Stomach (tissue), 8 donors: ENCODE measurements at regions not wholly inside any gene's neighbourhood (a gene's known extent, or its start where the extent isn't known, plus 50 kb on each side); places are given as distances from the start of the nearest gene placed in this dataset.

Experiments
- DNase-seq, 2 donors: peaks; one replicate each; pipeline versions ENCODE4 v3.0.0 to v3.0.0-alpha.2; 2013 to 2019
- H3K27ac ChIP-seq, 5 donors: fragments of 200-600 bp in 4 of 5; sonication (generic) in 4 of 5; one replicate each; pipeline ENCODE4 v1.5.1; 2013 to 2019; ENCODE audit warnings: mild to moderate bottlenecking in 1 of 5, moderate library complexity in 1 of 5
- H3K27me3 ChIP-seq, 3 donors: fragments of 200-600 bp; sonication (generic); one replicate each; pipeline ENCODE4 v1.5.1; 2017 to 2019; ENCODE audit warnings: mixed run types in 1 of 3
- H3K36me3 ChIP-seq, 4 donors: fragments of 200-600 bp; sonication (generic); 1 replicate in 3 of 4; 2 replicates in 1 of 4; pipeline ENCODE4 v1.5.1; 2016 to 2019
- H3K4me1 ChIP-seq, 4 donors: fragments of 200-600 bp; sonication (generic); one replicate each; pipeline ENCODE4 v1.5.1; 2016 to 2019
- H3K4me3 ChIP-seq, 4 donors: fragments of 200-600 bp; sonication (generic) in 3 of 4; one replicate each; pipeline ENCODE4 v1.5.1; 2016 to 2019; ENCODE audit warnings: mild to moderate bottlenecking in 1 of 4
- H3K9me3 ChIP-seq, 4 donors: fragments of 200-600 bp; sonication (generic); one replicate each; pipeline ENCODE4 v1.5.1; 2016 to 2019
- EP300 ChIP-seq: sonication (generic); formaldehyde crosslinking; IDR thresholded peaks from one replicate; pipeline ENCODE4 v1.6.1; 2017; ENCODE audit warnings: antibody characterized with exemption
- POLR2A ChIP-seq, 4 donors: fragments of 450-650 bp; IDR thresholded peaks; one replicate each; pipeline ENCODE4 v1.6.1; 2016; ENCODE audit warnings: antibody characterized with exemption in 4 of 4, control low read depth in 2 of 4, mild to moderate bottlenecking in 1 of 4, moderate library complexity in 1 of 4
- POLR2AphosphoS5 ChIP-seq, 3 donors: sonication (generic); formaldehyde crosslinking; IDR thresholded peaks; one replicate each; pipeline ENCODE4 v1.6.1; 2016; ENCODE audit warnings: antibody characterized with exemption in 3 of 3
- WGBS, 5 donors: extraction: QIAGEN DNeasy Blood & Tissue Kit in 3 of 5; methylation state at CpG; one replicate each; pipeline versions ENCODE4 v1.1.5 to v1.1.7; 2013 to 2018; 5-methylcytosine and 5-hydroxymethylcytosine counted together
- intact Hi-C: fragments of 100-400 bp; cut with DNase I; formaldehyde crosslinking; loops from one replicate; pipeline ENCODE4 v1.15.1; 2023; ENCODE audit warnings: low total_unique reads
- TF ChIP-seq, protein P1 (sequence below), 7 experiments: fragments of 450-650 bp in 4 of 7; fragments of 200-600 bp in 3 of 7; sonication (generic) in 3 of 7; IDR thresholded peaks; one replicate each; pipeline ENCODE4 v1.5.1; 2016 to 2019; ENCODE audit warnings: antibody characterized with exemption in 7 of 7, control low read depth in 2 of 7, mild to moderate bottlenecking in 1 of 7
- donor health status: healthy with polysubstance abuse.
- donor health status: Bipolar disorder and iron deficiency.
- donor health status: healthy.

DNA sequence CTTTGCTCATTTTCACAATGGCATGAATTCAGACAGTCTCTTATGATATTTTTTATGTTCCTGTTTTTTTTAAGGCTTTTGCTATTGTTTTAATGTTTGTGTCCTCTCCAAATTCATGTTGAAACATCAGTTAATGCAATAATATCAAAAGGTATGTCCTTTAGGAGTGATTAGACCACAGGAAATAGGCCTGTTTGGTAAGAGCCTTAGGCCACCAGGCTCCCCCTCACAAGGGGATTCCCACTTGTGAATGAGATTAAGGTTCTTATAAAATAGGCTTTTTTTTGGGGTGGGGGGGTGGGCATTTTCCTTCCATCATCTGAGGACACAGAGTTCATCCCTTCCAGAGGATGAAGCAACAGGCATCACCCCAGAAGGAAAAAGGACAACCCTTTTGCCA, 2074.2 kb upstream of the C9orf72 start:
- H3K4me3 ChIP-seq = no peak overlapping the region
- H3K27me3 ChIP-seq = no peaks in the 10 kb centered on the region
- no peak overlapping the region for H3K27ac ChIP-seq
- intact Hi-C loops = no loop called here
- TF ChIP-seq EP300 = no peak
- TF ChIP-seq POLR2AphosphoS5 (IDR thresholded peaks at IDR 0.05) = no peak
- TF ChIP-seq POLR2A (IDR thresholded peaks at IDR 0.05) = no peak
- TF ChIP-seq, protein P1, sequence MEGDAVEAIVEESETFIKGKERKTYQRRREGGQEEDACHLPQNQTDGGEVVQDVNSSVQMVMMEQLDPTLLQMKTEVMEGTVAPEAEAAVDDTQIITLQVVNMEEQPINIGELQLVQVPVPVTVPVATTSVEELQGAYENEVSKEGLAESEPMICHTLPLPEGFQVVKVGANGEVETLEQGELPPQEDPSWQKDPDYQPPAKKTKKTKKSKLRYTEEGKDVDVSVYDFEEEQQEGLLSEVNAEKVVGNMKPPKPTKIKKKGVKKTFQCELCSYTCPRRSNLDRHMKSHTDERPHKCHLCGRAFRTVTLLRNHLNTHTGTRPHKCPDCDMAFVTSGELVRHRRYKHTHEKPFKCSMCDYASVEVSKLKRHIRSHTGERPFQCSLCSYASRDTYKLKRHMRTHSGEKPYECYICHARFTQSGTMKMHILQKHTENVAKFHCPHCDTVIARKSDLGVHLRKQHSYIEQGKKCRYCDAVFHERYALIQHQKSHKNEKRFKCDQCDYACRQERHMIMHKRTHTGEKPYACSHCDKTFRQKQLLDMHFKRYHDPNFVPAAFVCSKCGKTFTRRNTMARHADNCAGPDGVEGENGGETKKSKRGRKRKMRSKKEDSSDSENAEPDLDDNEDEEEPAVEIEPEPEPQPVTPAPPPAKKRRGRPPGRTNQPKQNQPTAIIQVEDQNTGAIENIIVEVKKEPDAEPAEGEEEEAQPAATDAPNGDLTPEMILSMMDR (IDR thresholded peaks at IDR 0.05) = no peak
- DNase-seq = no peak
- H3K4me1 ChIP-seq = no peaks in the 10 kb centered on the region
- H3K36me3 ChIP-seq = no peaks in the 10 kb centered on the region
- no peaks in the 10 kb centered on the region for H3K9me3 ChIP-seq

DNA sequence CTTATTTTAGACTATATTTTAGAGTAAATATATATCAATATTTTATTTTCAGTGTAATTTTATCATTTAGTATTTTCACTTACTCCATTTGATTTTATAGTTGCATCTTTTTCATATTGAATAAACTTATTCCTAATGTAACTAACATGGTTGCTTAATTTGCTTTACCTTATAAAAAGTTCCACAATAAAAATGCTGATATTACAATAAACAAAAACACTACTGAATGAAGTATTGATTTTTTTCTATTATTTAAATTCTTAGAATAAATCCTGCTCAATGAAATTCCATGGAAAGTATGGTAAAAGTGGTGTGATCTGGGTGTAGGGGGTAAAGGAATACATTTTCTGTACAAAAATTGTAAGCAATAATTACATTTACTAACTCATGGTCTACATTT, 2074.9 kb upstream of the C9orf72 start:
- Histone ChIP-seq H3K27ac (no peak overlapping the region), H3K9me3 (no peaks in the 10 kb centered on the region), H3K4me1 (no peaks in the 10 kb centered on the region), H3K27me3 (no peaks in the 10 kb centered on the region), H3K36me3 (no peaks in the 10 kb centered on the region), H3K4me3 (no peak overlapping the region)
- TF ChIP-seq, protein P1 (IDR thresholded peaks at IDR 0.05) = no peak
- TF ChIP-seq EP300 (no peak), POLR2A (IDR thresholded peaks at IDR 0.05) (no peak), POLR2AphosphoS5 (IDR thresholded peaks at IDR 0.05) (no peak)
- intact Hi-C loops = no loop called here
- no peak for DNase-seq

DNA sequence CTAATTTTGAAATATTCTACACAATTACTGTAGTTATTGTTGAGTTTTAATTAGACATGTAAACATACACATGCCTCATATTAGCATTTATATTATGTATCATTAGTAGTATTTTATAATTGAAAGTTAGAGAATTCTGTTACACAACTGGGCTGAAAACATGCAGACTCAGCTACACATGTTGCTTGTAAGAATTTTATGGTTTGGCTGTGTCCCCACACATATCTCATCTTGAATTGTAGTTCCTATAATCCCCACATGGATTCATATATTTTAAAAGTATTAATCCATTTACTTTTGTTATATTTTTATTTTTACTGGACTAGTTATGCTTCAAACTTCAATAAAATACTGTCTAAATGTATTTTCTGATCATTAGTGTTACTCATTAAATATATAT, 2075.3 kb upstream of the C9orf72 start:
- Histone ChIP-seq H3K27me3 (no peaks in the 10 kb centered on the region), H3K4me1 (no peaks in the 10 kb centered on the region), H3K4me3 (no peak overlapping the region), H3K36me3 (no peaks in the 10 kb centered on the region), H3K9me3 (no peaks in the 10 kb centered on the region), H3K27ac (no peak overlapping the region)
- DNase-seq = no peak
- intact Hi-C loops = no loop called here
- TF ChIP-seq EP300 (no peak), POLR2A (IDR thresholded peaks at IDR 0.05) (no peak), POLR2AphosphoS5 (IDR thresholded peaks at IDR 0.05) (no peak)
- TF ChIP-seq, protein P1 (IDR thresholded peaks at IDR 0.05) = no peak

DNA sequence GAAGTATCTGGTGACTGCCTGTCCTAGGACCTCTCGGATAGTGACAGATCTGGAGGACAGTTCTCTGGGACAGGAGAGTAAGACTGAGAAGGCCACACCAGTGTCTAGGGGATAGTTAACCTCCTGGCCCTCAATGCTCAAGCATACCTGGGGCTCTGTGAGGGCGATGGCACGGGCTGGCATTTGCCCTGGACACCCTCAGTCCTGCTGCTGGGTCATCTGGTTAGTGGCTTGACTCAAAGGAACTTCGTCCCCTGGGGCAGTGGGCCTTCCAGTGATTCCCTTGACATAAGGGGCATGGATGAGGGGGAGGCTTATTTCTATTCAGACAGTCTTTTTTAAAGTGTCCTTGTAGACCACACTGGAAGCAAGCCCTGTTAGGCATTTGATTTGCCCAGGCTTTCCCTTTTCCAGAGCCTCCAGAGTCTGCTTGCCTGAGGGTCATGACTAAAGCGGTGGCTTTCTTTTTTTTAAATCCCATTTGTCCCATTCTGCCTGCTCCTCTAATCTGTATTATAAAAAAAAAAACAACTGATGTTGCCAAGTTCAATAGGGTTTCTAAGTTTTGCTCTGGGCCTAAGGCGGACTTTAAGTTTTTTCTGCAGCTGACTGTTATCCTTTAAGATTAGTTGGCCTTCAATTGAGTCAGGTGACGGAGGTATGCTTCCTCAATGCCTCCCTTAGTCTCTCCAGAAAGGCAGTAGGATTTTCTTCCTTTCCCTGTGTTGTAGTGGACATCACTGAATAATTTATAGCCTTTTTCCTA, 2083.5 kb upstream of the C9orf72 start:
- WGBS, 5 donors = 63 to 73% (median 67%) methylated on average over 7 of the region's 7 CpGs

More for the DNA sequence above, 2083.5 kb upstream of the C9orf72 start:
- Histone ChIP-seq H3K4me1 (no peaks in the 10 kb centered on the region), H3K9me3 (no peaks in the 10 kb centered on the region), H3K36me3 (no peaks in the 10 kb centered on the region), H3K27me3 (no peaks in the 10 kb centered on the region), H3K27ac (no peak overlapping the region), H3K4me3 (no peak overlapping the region)
- intact Hi-C loops = no loop called here
- DNase-seq = no peak
- TF ChIP-seq POLR2A (IDR thresholded peaks at IDR 0.05) (no peak), POLR2AphosphoS5 (IDR thresholded peaks at IDR 0.05) (no peak), EP300 (no peak)
- TF ChIP-seq, protein P1 (IDR thresholded peaks at IDR 0.05) = no peak
